Smooth muscle cell (in vitro differentiated cells): ENCODE measurements at regions not wholly inside any gene's neighbourhood (a gene's known extent, or its start where the extent isn't known, plus 50 kb on each side); places are given as distances from the start of the nearest gene placed in this dataset.

Source experiments
- DNase-seq: peaks from one replicate; lab custom pipeline; 2025; ENCODE audit not compliant: unreplicated experiment; lab: John Stamatoyannopoulos, UW
- H2AFZ ChIP-seq: fragments of 200-600 bp; sonication (generic); 2 replicates; pipeline ENCODE4 v1.6.0; 2016; ENCODE audit warnings: antibody characterized with exemption, low read depth, mild to moderate bottlenecking
- H3F3A ChIP-seq: fragments of 200-600 bp; sonication (generic); 2 replicates; pipeline ENCODE4 v1.6.0; 2017; ENCODE audit warnings: antibody characterized with exemption, low read depth
- H3K27ac ChIP-seq: fragments of 200-600 bp; sonication (generic); 2 replicates; pipeline ENCODE4 v1.5.1; 2016; ENCODE audit warnings: low read depth, mild to moderate bottlenecking
- H3K27me3 ChIP-seq: fragments of 200-600 bp; sonication (generic); 2 replicates; pipeline ENCODE4 v1.6.1; 2016; ENCODE audit warnings: low read depth, mild to moderate bottlenecking
- H3K36me3 ChIP-seq: fragments of 200-600 bp; sonication (generic); 2 replicates; pipeline ENCODE4 v1.5.1; 2016; ENCODE audit warnings: low read depth
- H3K4me1 ChIP-seq: fragments of 200-600 bp; sonication (generic); 2 replicates; pipeline ENCODE4 v1.5.1; 2016; ENCODE audit warnings: low read depth
- H3K4me2 ChIP-seq: fragments of 200-600 bp; sonication (generic); 2 replicates; pipeline ENCODE4 v1.6.0; 2016; ENCODE audit warnings: mild to moderate bottlenecking
- H3K4me3 ChIP-seq: fragments of 200-600 bp; sonication (generic); 2 replicates; pipeline ENCODE4 v1.5.1; 2016; ENCODE audit warnings: mild to moderate bottlenecking
- H3K79me2 ChIP-seq: fragments of 200-600 bp; sonication (generic); 2 replicates; pipeline ENCODE4 v1.6.0; 2016; ENCODE audit warnings: low read depth, mild to moderate bottlenecking
- H3K9ac ChIP-seq: fragments of 200-600 bp; sonication (generic); 2 replicates; pipeline ENCODE4 v1.6.0; 2016; ENCODE audit warnings: low read depth
- H3K9me3 ChIP-seq: fragments of 200-600 bp; sonication (generic); replicated peaks from 2 replicates; pipeline ENCODE4 v1.5.1; 2016; ENCODE audit warnings: low read depth
- H4K20me1 ChIP-seq: fragments of 200-600 bp; sonication (generic); 2 replicates; pipeline ENCODE4 v1.6.0; 2016; ENCODE audit warnings: low read depth
- WGBS: methylation state at CpG from one replicate; pipeline ENCODE4 v1.1.7; 2016; ENCODE audit warnings: low lambda C conversion rate; 5-methylcytosine and 5-hydroxymethylcytosine counted together
- TF ChIP-seq, protein P1 (sequence below): fragments of 200-600 bp; sonication (generic); IDR thresholded peaks from 2 replicates; pipeline ENCODE4 v1.5.1; 2017; ENCODE audit warnings: borderline replicate concordance, mild to moderate bottlenecking, antibody characterized with exemption; ENCODE audit not compliant: insufficient read depth, poor library complexity, severe bottlenecking

DNA sequence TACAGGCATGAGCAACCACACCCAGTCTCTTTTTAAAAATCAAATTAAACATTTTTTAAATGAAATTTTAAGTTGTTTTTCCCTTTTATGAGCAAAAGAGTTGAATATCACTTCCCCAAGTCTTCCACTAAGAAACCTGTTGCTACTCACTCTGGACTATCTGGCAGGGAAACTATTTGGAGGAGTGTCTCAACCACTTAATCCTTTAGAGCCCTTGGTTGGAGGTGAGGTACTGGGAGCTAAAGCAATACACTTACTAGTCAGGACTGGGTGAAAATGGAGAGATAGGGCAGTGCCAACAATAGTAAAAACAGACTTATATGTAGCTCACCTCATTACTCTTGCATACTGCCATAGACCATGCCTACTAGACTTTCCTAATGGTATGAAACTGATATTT lies 135.5 kb downstream of the RND3 start:
- H3K79me2 ChIP-seq: no peaks in the 10 kb centered on the region
- TF ChIP-seq, protein P1, sequence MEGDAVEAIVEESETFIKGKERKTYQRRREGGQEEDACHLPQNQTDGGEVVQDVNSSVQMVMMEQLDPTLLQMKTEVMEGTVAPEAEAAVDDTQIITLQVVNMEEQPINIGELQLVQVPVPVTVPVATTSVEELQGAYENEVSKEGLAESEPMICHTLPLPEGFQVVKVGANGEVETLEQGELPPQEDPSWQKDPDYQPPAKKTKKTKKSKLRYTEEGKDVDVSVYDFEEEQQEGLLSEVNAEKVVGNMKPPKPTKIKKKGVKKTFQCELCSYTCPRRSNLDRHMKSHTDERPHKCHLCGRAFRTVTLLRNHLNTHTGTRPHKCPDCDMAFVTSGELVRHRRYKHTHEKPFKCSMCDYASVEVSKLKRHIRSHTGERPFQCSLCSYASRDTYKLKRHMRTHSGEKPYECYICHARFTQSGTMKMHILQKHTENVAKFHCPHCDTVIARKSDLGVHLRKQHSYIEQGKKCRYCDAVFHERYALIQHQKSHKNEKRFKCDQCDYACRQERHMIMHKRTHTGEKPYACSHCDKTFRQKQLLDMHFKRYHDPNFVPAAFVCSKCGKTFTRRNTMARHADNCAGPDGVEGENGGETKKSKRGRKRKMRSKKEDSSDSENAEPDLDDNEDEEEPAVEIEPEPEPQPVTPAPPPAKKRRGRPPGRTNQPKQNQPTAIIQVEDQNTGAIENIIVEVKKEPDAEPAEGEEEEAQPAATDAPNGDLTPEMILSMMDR: no peak
- H3K36me3 ChIP-seq: no peaks in the 10 kb centered on the region
- no peaks in the 10 kb centered on the region for H3K4me1 ChIP-seq
- no peak overlapping the region for H3K27ac ChIP-seq
- DNase-seq: no peak
- H3K27me3 ChIP-seq: no peaks in the 10 kb centered on the region
- no peak overlapping the region for H3K4me2 ChIP-seq
- H2AFZ ChIP-seq: no peak overlapping the region
- no peak overlapping the region for H3K9ac ChIP-seq
- no peaks in the 10 kb centered on the region for H3F3A ChIP-seq
- H4K20me1 ChIP-seq: no peaks in the 10 kb centered on the region
- no peaks in the 10 kb centered on the region for H3K9me3 ChIP-seq
- H3K4me3 ChIP-seq: no peak overlapping the region

DNA sequence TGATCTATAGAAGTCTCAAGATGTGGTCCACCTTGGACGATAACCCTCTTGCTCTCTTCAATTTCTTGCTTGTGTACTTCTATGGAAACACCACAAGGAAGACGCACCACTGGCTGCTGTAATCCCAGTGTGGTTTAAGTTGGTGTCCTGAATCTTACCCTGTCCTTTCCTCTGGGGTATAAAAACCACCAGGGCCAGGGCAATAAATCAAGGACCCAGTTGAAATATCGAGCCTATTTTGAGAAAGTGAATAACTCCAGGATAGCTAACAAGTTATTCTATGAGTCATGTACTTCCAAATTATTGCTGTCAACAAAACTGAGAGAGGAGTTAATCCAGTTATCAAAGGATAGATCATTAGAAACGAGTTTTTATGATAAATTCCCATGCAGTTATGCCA lies 137.0 kb downstream of the RND3 start:
- DNase-seq: no peak
- Histone ChIP-seq H3K36me3 (no peaks in the 10 kb centered on the region), H3K4me3 (no peak overlapping the region), H3F3A (no peaks in the 10 kb centered on the region), H3K4me1 (no peaks in the 10 kb centered on the region), H4K20me1 (no peaks in the 10 kb centered on the region), H3K27ac (no peak overlapping the region), H3K27me3 (no peaks in the 10 kb centered on the region), H3K79me2 (no peaks in the 10 kb centered on the region), H3K9me3 (no peaks in the 10 kb centered on the region), H3K9ac (no peak overlapping the region), H2AFZ (no peak overlapping the region), H3K4me2 (no peak overlapping the region)
- WGBS: 81% methylated on average over 4 of the region's 4 CpGs
- TF ChIP-seq, protein P1: no peak

DNA sequence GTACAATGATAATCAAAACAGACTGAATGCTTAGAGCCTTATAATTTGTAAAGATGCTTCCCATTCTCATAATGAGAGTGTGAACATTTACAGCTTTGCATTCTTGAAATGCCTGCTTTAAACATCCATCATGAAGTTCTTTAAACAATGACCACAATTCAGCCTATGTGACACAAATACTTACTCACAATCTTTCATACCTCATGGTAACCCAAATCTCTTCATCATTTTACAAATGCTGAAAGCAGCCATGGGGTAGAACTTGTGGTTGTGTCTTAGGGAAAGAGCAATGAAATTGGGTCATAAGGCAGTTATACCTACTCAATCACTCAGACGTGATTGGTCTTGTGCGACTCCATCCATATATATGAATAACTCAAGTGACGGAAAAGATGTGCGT lies 140.7 kb downstream of the RND3 start:
- WGBS: 91% methylated on average over 4 of the region's 4 CpGs
- H3F3A ChIP-seq: no peaks in the 10 kb centered on the region
- no peaks in the 10 kb centered on the region for H3K79me2 ChIP-seq
- H4K20me1 ChIP-seq: no peaks in the 10 kb centered on the region
- no peaks in the 10 kb centered on the region for H3K4me1 ChIP-seq
- no peak overlapping the region for H3K9ac ChIP-seq
- H3K4me2 ChIP-seq: no peak overlapping the region
- no peak overlapping the region for H2AFZ ChIP-seq
- no peak for DNase-seq
- no peaks in the 10 kb centered on the region for H3K9me3 ChIP-seq
- no peak overlapping the region for H3K27ac ChIP-seq
- H3K27me3 ChIP-seq: no peaks in the 10 kb centered on the region
- TF ChIP-seq, protein P1: no peak
- H3K36me3 ChIP-seq: no peaks in the 10 kb centered on the region
- H3K4me3 ChIP-seq: no peak overlapping the region

DNA sequence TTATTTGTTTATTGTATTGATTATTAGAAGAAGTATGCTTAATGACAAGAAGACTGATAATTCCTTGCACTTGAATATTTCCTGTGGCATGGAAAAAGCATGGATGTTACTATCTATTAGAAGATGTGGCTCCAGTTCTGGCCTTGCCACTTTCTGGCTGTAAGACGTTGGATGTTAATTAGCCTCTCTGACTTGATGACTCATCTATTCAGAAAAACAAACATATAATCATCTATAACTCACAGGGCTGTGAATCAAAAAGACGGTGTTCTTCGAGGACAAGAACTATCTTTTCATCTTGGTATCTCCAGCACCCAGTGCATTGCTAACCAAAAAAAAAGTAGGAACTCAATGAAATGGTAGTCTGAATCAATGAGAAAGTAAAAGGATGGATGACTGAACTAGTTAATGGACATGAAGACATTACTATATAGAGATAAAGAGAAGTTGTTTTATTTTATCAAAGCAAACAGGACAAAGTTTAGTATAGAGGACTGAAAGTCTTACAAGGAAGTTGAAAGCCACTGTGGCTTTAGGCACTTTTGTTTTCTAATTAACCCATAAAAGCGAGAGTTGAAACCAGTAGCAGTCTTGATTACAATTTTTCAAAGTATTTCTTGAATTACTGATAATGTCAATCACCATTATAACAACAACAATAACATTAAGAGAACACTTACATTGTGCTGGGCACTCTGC lies 145.3 kb downstream of the RND3 start:
- Histone ChIP-seq H3K27ac (no peak overlapping the region), H3K9me3 (no peaks in the 10 kb centered on the region), H3K4me1 (no peaks in the 10 kb centered on the region), H3K79me2 (no peaks in the 10 kb centered on the region), H2AFZ (no peak overlapping the region), H3F3A (no peaks in the 10 kb centered on the region), H3K4me3 (no peak overlapping the region), H3K27me3 (no peaks in the 10 kb centered on the region), H3K36me3 (no peaks in the 10 kb centered on the region), H3K4me2 (no peak overlapping the region), H3K9ac (no peak overlapping the region), H4K20me1 (no peaks in the 10 kb centered on the region)
- TF ChIP-seq, protein P1: no peak
- no peak for DNase-seq
- WGBS: 61% methylated on average over 4 of the region's 4 CpGs
